SJSA1 (cell line): ENCODE measurements at regions not wholly inside any gene's neighbourhood (a gene's known extent, or its start where the extent isn't known, plus 50 kb on each side); places are given as distances from the start of the nearest gene placed in this dataset.

Experiments used
- DNase-seq, 2 experiments: peaks; one replicate each; pipeline ENCODE4 v3.0.0-alpha.2; 2015 to 2020; ENCODE audit warnings: low spot score in 2 of 2, low read depth in 1 of 2
- H3K27ac ChIP-seq: fragments of 250-450 bp; sonication (Bioruptor Pico); 2 replicates; pipeline ENCODE4 v1.5.1; 2020; ENCODE audit warnings: mild to moderate bottlenecking, moderate library complexity
- H3K27me3 ChIP-seq: fragments of 250-450 bp; sonication (Bioruptor Pico); replicated peaks from 2 replicates; pipeline ENCODE4 v1.5.1; 2020; ENCODE audit warnings: mild to moderate bottlenecking, moderate library complexity
- H3K36me3 ChIP-seq: fragments of 250-450 bp; sonication (Bioruptor Pico); 2 replicates; pipeline ENCODE4 v1.5.1; 2020; ENCODE audit warnings: mild to moderate bottlenecking
- H3K4me1 ChIP-seq: fragments of 250-450 bp; sonication (Bioruptor Pico); replicated peaks from 2 replicates; pipeline ENCODE4 v1.6.1; 2021; ENCODE audit warnings: mild to moderate bottlenecking
- H3K4me3 ChIP-seq: fragments of 250-450 bp; sonication (Bioruptor Pico); 2 replicates; pipeline ENCODE4 v1.5.1; 2020; ENCODE audit warnings: mild to moderate bottlenecking
- H3K9me3 ChIP-seq: fragments of 250-450 bp; sonication (Bioruptor Pico); replicated peaks from 2 replicates; pipeline ENCODE4 v1.5.1; 2020; ENCODE audit warnings: mild to moderate bottlenecking

- H3K4me1 ChIP-seq = no peaks in the 10 kb centered on the region
- no peaks in the 10 kb centered on the region for H3K9me3 ChIP-seq
- H3K36me3 ChIP-seq = no peaks in the 10 kb centered on the region
- no peak for DNase-seq
- H3K27me3 ChIP-seq = no peaks in the 10 kb centered on the region
- no peak overlapping the region for H3K27ac ChIP-seq
- H3K4me3 ChIP-seq = no peak overlapping the region
Measured at GRCh38 chr10:105914432-105914831, 1250.1 kb downstream of the SORCS1 start.

- H3K27ac ChIP-seq = no peak overlapping the region
- H3K4me1 ChIP-seq = no peaks in the 10 kb centered on the region
- no peaks in the 10 kb centered on the region for H3K27me3 ChIP-seq
- DNase-seq = no peak
- 0 out of 2 replicates have a peak, but pooled peaks cover 2% of the 10 kb centered on the region for H3K9me3 ChIP-seq
- H3K36me3 ChIP-seq = no peaks in the 10 kb centered on the region
- H3K4me3 ChIP-seq = no peak overlapping the region
Measured at GRCh38 chr10:105908701-105909100, 1255.8 kb downstream of the SORCS1 start.

- H3K9me3 ChIP-seq = peaks cover 7% of the 10 kb centered on the region; the same call in 1 of the 2 replicates
- DNase-seq = no peak
- no peaks in the 10 kb centered on the region for H3K4me1 ChIP-seq
- no peak overlapping the region for H3K4me3 ChIP-seq
- H3K27me3 ChIP-seq = no peaks in the 10 kb centered on the region
- no peak overlapping the region for H3K27ac ChIP-seq
- H3K36me3 ChIP-seq = no peaks in the 10 kb centered on the region
Measured at GRCh38 chr10:105885495-105885894, 1244.4 kb downstream of the SORCS3 start.

- DNase-seq = no peak
- Histone ChIP-seq H3K4me1 (no peaks in the 10 kb centered on the region), H3K27ac (no peak overlapping the region), H3K9me3 (peaks cover 12% of the 10 kb centered on the region; the same call in 1 of the 2 replicates), H3K36me3 (no peaks in the 10 kb centered on the region), H3K27me3 (no peaks in the 10 kb centered on the region), H3K4me3 (no peak overlapping the region)
Measured at GRCh38 chr10:105879401-105879800, 1238.3 kb downstream of the SORCS3 start.

- H3K4me1 ChIP-seq = no peaks in the 10 kb centered on the region
Measured at GRCh38 chr10:105875050-105875449, 1234.0 kb downstream of the SORCS3 start.

GRCh38 chr10:105872665-105873064 is 1231.6 kb downstream of the SORCS3 start:
- H3K27ac ChIP-seq = no peak overlapping the region
- peaks cover 4% of the 10 kb centered on the region; the same call in 1 of the 2 replicates for H3K9me3 ChIP-seq
- H3K4me3 ChIP-seq = no peak overlapping the region
- no peaks in the 10 kb centered on the region for H3K36me3 ChIP-seq
- no peaks in the 10 kb centered on the region for H3K27me3 ChIP-seq
- H3K4me1 ChIP-seq = no peaks in the 10 kb centered on the region
- no peak for DNase-seq

More at GRCh38 chr10:105875050-105875449, 1234.0 kb downstream of the SORCS3 start:
- DNase-seq = no peak
- peaks cover 9% of the 10 kb centered on the region; the same call in 1 of the 2 replicates for H3K9me3 ChIP-seq
- H3K4me3 ChIP-seq = no peak overlapping the region
- no peaks in the 10 kb centered on the region for H3K27me3 ChIP-seq
- no peak overlapping the region for H3K27ac ChIP-seq
- H3K36me3 ChIP-seq = no peaks in the 10 kb centered on the region

- Histone ChIP-seq H3K27me3 (no peaks in the 10 kb centered on the region), H3K27ac (no peak overlapping the region), H3K9me3 (peaks cover 7% of the 10 kb centered on the region; the same call in 1 of the 2 replicates), H3K36me3 (no peaks in the 10 kb centered on the region), H3K4me3 (no peak overlapping the region), H3K4me1 (no peaks in the 10 kb centered on the region)
- DNase-seq = no peak
Measured at GRCh38 chr10:105868935-105869334, 1227.8 kb downstream of the SORCS3 start.

GRCh38 chr10:105864854-105865253 is 1223.8 kb downstream of the SORCS3 start:
- Histone ChIP-seq H3K4me3 (no peak overlapping the region), H3K9me3 (peaks cover 2% of the 10 kb centered on the region; the same call in 1 of the 2 replicates), H3K27ac (no peak overlapping the region), H3K4me1 (no peaks in the 10 kb centered on the region), H3K27me3 (no peaks in the 10 kb centered on the region), H3K36me3 (no peaks in the 10 kb centered on the region)
- DNase-seq = no peak

GRCh38 chr10:105857268-105858264 is 1216.5 kb downstream of the SORCS3 start:
- Histone ChIP-seq H3K4me3 (no peak overlapping the region), H3K36me3 (no peaks in the 10 kb centered on the region), H3K27me3 (no peaks in the 10 kb centered on the region), H3K4me1 (no peaks in the 10 kb centered on the region), H3K27ac (no peak overlapping the region), H3K9me3 (no peaks in the 10 kb centered on the region)
- no peak for DNase-seq

GRCh38 chr10:105855791-105856190 is 1214.7 kb downstream of the SORCS3 start:
- no peaks in the 10 kb centered on the region for H3K27me3 ChIP-seq
- DNase-seq = no peak
- H3K4me1 ChIP-seq = no peaks in the 10 kb centered on the region
- no peaks in the 10 kb centered on the region for H3K9me3 ChIP-seq
- H3K36me3 ChIP-seq = no peaks in the 10 kb centered on the region
- H3K27ac ChIP-seq = no peak overlapping the region
- no peak overlapping the region for H3K4me3 ChIP-seq

GRCh38 chr10:105844676-105845570 is 1203.8 kb downstream of the SORCS3 start:
- H3K27me3 ChIP-seq = no peaks in the 10 kb centered on the region
- 0 out of 2 replicates have a peak, but pooled peaks cover 5% of the 10 kb centered on the region for H3K9me3 ChIP-seq
- no peak overlapping the region for H3K4me3 ChIP-seq
- no peak for DNase-seq
- H3K27ac ChIP-seq = no peak overlapping the region
- H3K36me3 ChIP-seq = no peaks in the 10 kb centered on the region
- no peaks in the 10 kb centered on the region for H3K4me1 ChIP-seq

GRCh38 chr10:105844241-105844640 is 1203.2 kb downstream of the SORCS3 start:
- Histone ChIP-seq H3K4me3 (no peak overlapping the region), H3K27me3 (no peaks in the 10 kb centered on the region), H3K27ac (no peak overlapping the region), H3K9me3 (0 out of 2 replicates have a peak, but pooled peaks cover 5% of the 10 kb centered on the region), H3K36me3 (no peaks in the 10 kb centered on the region), H3K4me1 (no peaks in the 10 kb centered on the region)
- DNase-seq = no peak

GRCh38 chr10:105843786-105844185 is 1202.7 kb downstream of the SORCS3 start:
- Histone ChIP-seq H3K4me1 (no peaks in the 10 kb centered on the region), H3K27me3 (no peaks in the 10 kb centered on the region), H3K4me3 (no peak overlapping the region), H3K9me3 (0 out of 2 replicates have a peak, but pooled peaks cover 5% of the 10 kb centered on the region), H3K36me3 (no peaks in the 10 kb centered on the region), H3K27ac (no peak overlapping the region)
- DNase-seq = no peak
